DOHH2 (cell line): ENCODE measurements at regions not wholly inside any gene's neighbourhood (a gene's known extent, or its start where the extent isn't known, plus 50 kb on each side); places are given as distances from the start of the nearest gene placed in this dataset.
"Not testable (repeated sequence)": the region's sequence is repeated elsewhere in the genome, so short reads cannot be mapped to it uniquely, and the experiment has no call there.

ENCODE experiments used
- H3F3A ChIP-seq: fragments of 200-600 bp; sonication (generic), shearing (Covaris generic); 2 replicates; pipeline ENCODE4 v1.6.0; 2016; ENCODE audit warnings: antibody characterized with exemption, mild to moderate bottlenecking; ENCODE audit not compliant: control insufficient read depth, insufficient read depth
- H3K27ac ChIP-seq: fragments of 200-600 bp; sonication (generic); 2 replicates; pipeline ENCODE4 v1.5.1; 2014; ENCODE audit warnings: low read depth, mild to moderate bottlenecking, low read length, moderate library complexity
- H3K27me3 ChIP-seq: fragments of 200-600 bp; sonication (generic); 2 replicates; pipeline ENCODE4 v1.6.1; 2014; ENCODE audit warnings: mild to moderate bottlenecking, low read length, mixed read lengths; ENCODE audit not compliant: control insufficient read depth
- H3K36me3 ChIP-seq: fragments of 200-600 bp; sonication (generic); 2 replicates; pipeline ENCODE4 v1.6.1; 2014; ENCODE audit warnings: mild to moderate bottlenecking, low read length, moderate library complexity, mixed read lengths; ENCODE audit not compliant: control insufficient read depth
- H3K4me1 ChIP-seq: fragments of 200-600 bp; sonication (generic); 2 replicates; pipeline ENCODE4 v1.6.1; 2014; ENCODE audit warnings: mild to moderate bottlenecking, low read length, mixed read lengths; ENCODE audit not compliant: control insufficient read depth
- H3K4me2 ChIP-seq: fragments of 200-600 bp; sonication (generic); 2 replicates; pipeline ENCODE4 v1.6.0; 2014; ENCODE audit warnings: mild to moderate bottlenecking, low read length, moderate library complexity
- H3K4me3 ChIP-seq: fragments of 200-600 bp; sonication (generic); 2 replicates; pipeline ENCODE4 v1.5.1; 2014; ENCODE audit warnings: mild to moderate bottlenecking, low read length, mixed read lengths
- H3K79me2 ChIP-seq: fragments of 200-600 bp; sonication (generic); 2 replicates; pipeline ENCODE4 v1.6.1; 2014; ENCODE audit warnings: mild to moderate bottlenecking, low read length, mixed read lengths; ENCODE audit not compliant: control insufficient read depth
- H3K9me2 ChIP-seq: fragments of 200-600 bp; sonication (generic); replicated peaks from 2 replicates; pipeline ENCODE4 v1.6.1; 2014; ENCODE audit warnings: mild to moderate bottlenecking, low read length, mixed read lengths; ENCODE audit not compliant: control insufficient read depth
- H3K9me3 ChIP-seq: fragments of 200-600 bp; sonication (generic); 2 replicates; pipeline ENCODE4 v1.6.1; 2014; ENCODE audit warnings: antibody characterized with exemption, low read length, mixed read lengths; ENCODE audit not compliant: control insufficient read depth, insufficient read depth
- H4K20me1 ChIP-seq: fragments of 200-600 bp; sonication (generic); 2 replicates; pipeline ENCODE4 v1.6.0; 2014; ENCODE audit warnings: low read depth, mild to moderate bottlenecking, antibody characterized with exemption, low read length, moderate library complexity; ENCODE audit not compliant: control insufficient read depth, insufficient read depth
- EZH2phosphoT487 ChIP-seq: fragments of 200-600 bp; sonication (generic); IDR thresholded peaks from 2 replicates; pipeline ENCODE4 v1.6.1; 2017; ENCODE audit warnings: borderline replicate concordance, mild to moderate bottlenecking, antibody characterized with exemption, low read length, moderate library complexity, mixed read lengths
- TF ChIP-seq, protein P1 (sequence below): fragments of 200-600 bp; sonication (generic); IDR thresholded peaks from one replicate; pipeline ENCODE4 v1.5.1; 2014; ENCODE audit warnings: antibody characterized with exemption, mild to moderate bottlenecking, low read depth, low read length; ENCODE audit not compliant: poor library complexity, severe bottlenecking

DNA sequence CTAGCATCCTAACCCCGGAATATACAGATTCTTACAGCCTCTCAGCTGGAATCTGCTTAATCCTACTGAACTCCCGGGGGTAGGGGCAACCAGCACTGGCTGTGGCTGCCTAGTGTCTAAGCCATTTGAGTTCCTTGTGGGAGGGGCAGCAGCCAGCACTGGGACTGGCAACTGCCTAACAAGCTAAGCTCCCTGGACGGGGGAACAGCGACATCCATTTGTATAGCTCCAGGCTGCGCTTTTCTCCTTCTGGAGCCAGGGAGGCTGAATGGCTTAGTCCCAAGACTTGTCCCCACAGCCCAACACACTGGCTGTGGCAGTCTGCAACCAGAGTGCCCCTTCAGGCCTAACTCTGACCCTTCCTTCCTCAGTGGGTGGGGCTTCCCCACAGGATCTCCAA, 787.2 kb downstream of the METTL4 start:
- no peak for TF ChIP-seq EZH2phosphoT487
- TF ChIP-seq, protein P1, sequence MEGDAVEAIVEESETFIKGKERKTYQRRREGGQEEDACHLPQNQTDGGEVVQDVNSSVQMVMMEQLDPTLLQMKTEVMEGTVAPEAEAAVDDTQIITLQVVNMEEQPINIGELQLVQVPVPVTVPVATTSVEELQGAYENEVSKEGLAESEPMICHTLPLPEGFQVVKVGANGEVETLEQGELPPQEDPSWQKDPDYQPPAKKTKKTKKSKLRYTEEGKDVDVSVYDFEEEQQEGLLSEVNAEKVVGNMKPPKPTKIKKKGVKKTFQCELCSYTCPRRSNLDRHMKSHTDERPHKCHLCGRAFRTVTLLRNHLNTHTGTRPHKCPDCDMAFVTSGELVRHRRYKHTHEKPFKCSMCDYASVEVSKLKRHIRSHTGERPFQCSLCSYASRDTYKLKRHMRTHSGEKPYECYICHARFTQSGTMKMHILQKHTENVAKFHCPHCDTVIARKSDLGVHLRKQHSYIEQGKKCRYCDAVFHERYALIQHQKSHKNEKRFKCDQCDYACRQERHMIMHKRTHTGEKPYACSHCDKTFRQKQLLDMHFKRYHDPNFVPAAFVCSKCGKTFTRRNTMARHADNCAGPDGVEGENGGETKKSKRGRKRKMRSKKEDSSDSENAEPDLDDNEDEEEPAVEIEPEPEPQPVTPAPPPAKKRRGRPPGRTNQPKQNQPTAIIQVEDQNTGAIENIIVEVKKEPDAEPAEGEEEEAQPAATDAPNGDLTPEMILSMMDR: no peak
- H3K9me3 ChIP-seq: peaks cover 2% of the 10 kb centered on the region; the same call in 1 of the 2 replicates
- H3K4me2 ChIP-seq: no peak overlapping the region
- no peaks in the 10 kb centered on the region for H3K9me2 ChIP-seq
- H3K4me1 ChIP-seq: no peaks in the 10 kb centered on the region
- H3K27ac ChIP-seq: no peak overlapping the region
- H3K36me3 ChIP-seq: no peaks in the 10 kb centered on the region
- no peak overlapping the region for H3K4me3 ChIP-seq
- H3K27me3 ChIP-seq: no peaks in the 10 kb centered on the region
- H3F3A ChIP-seq: no peaks in the 10 kb centered on the region
- no peaks in the 10 kb centered on the region for H3K79me2 ChIP-seq
- H4K20me1 ChIP-seq: no peaks in the 10 kb centered on the region

DNA sequence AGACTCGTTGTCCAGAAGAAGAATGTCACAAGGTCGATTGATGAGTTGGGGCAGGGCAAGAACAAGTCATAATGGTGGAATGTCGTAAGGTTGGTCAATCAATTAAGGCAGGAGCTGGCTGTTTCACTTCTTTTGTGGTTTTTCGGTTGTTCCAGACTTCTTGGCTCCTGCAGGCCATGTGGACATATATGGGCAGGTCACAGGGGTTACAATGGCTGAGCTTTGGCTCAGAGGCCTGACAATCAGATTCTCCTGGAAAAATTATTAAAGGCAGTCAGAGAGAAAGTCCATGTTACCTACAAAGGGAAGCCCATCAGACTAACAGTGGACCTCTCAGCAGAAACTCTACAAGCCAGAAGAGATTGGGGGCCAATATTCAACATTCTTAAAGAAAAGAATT, 785.3 kb downstream of the METTL4 start:
- not testable (repeated sequence) for H3K4me3 ChIP-seq, H3K4me1 ChIP-seq, H3K36me3 ChIP-seq, H3K9me2 ChIP-seq, H3K4me2 ChIP-seq, H3K79me2 ChIP-seq, H4K20me1 ChIP-seq, H3K27me3 ChIP-seq, H3F3A ChIP-seq, H3K9me3 ChIP-seq, H3K27ac ChIP-seq

DNA sequence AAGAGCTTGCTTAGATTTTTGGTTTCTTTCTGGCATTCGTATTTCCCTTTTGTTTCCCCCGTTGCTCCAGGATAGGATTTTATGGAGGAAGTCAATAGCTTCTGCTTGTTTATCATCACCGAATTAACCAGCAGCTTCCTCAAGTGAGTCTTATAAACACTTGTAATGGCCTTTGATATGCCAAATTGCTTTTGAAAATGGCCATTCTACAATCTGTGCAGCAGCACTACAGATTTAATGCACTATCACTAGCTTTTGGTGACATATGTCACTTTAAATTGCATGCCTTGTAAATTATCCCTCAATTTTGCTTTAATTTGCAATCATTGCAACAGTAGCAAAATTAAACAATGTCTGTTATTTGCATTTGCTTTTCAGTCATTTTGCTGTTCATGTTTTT, 774.7 kb downstream of the METTL4 start:
- Histone ChIP-seq H3K36me3 (no peaks in the 10 kb centered on the region), H3K9me2 (no peaks in the 10 kb centered on the region), H3K27me3 (no peaks in the 10 kb centered on the region), H3K4me2 (no peak overlapping the region), H3F3A (no peaks in the 10 kb centered on the region), H3K4me1 (no peaks in the 10 kb centered on the region), H4K20me1 (no peaks in the 10 kb centered on the region), H3K9me3 (no peaks in the 10 kb centered on the region), H3K4me3 (no peak overlapping the region), H3K79me2 (no peaks in the 10 kb centered on the region), H3K27ac (no peak overlapping the region)
- no peak for TF ChIP-seq EZH2phosphoT487
- TF ChIP-seq, protein P1: no peak

DNA sequence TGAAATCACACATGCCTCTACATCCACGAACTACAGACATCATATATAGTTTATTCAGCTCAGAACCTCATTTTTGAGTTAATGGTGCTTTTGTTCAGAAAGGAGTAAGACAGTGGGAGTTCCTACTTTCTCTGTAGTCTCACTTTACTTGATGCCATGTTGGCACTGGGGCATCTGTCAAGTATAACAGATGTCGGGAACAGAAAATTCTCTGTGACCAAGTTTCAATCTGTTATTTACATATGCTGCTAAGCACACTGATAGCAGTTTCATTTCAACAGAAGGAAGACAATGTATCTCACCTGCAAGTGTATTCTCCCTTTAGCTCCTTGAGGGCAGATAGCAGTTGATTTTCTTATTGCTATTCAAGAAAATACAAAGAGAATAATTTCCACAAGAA, 774.1 kb downstream of the METTL4 start:
- Histone ChIP-seq H4K20me1 (no peaks in the 10 kb centered on the region), H3K9me2 (no peaks in the 10 kb centered on the region), H3K27me3 (no peaks in the 10 kb centered on the region), H3K79me2 (no peaks in the 10 kb centered on the region), H3K4me2 (no peak overlapping the region), H3K27ac (no peak overlapping the region), H3K9me3 (no peaks in the 10 kb centered on the region), H3K4me3 (no peak overlapping the region), H3K4me1 (no peaks in the 10 kb centered on the region), H3K36me3 (no peaks in the 10 kb centered on the region), H3F3A (no peaks in the 10 kb centered on the region)
- no peak for TF ChIP-seq EZH2phosphoT487
- TF ChIP-seq, protein P1: no peak
